GM18951 (cell line): ENCODE measurements at regions not wholly inside any gene's neighbourhood (a gene's known extent, or its start where the extent isn't known, plus 50 kb on each side); places are given as distances from the start of the nearest gene placed in this dataset.

ENCODE experiments used
- POLR2A ChIP-seq: IDR thresholded peaks from 4 replicates; pipeline ENCODE4 v1.6.1; 2011; ENCODE audit warnings: mild to moderate bottlenecking; ENCODE audit not compliant: insufficient read length, insufficient read depth; ENCODE audit errors: extremely low read depth
- in situ Hi-C: fragments of 300-500 bp; cut with MboI; formaldehyde crosslinking; loops from one replicate; pipeline ENCODE4 v1.12.0; 2022; ENCODE audit warnings: low sequenced_read_pairs, mixed read lengths, inconsistent platforms; ENCODE audit not compliant: unreplicated experiment

DNA sequence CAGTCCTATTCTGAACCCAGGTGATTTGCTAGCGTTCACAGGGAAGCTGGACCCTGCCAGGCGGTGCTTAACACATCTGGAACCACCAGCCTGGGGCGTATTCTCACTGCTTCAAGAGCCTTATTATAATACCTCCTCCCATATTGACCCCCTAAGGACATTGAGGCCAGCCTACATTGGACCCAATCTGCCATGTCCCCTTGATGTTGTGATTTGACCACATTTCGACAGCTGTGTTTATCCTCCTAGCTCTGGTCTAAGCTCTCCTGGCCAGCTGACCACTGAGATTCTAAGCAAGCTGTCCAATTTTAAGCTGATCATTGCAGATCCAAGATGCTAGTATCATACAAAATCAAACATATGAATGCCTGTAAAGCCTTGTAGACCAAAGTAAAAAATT lies 148.1 kb upstream of the BLID start:
- in situ Hi-C loops: no loop called here
- TF ChIP-seq POLR2A: no peak

DNA sequence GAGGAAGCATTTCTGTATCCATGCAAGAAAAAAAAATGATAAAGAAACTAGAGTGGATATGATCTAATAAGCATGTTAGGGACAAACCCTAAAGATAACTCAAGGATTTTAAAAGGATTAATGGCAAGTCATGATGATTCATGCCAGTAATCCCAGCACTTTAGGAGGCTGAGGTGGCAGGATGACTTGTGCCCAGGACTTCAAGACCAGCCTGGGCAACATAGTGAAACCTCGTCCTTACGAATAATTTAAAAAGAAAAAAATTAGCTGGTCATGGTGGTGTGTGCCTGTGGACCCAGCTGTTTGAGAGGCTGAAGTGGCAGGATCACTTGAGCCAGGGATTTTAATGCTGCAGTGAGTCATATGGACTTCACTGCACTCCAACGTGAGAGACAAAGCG lies 145.5 kb upstream of the BLID start:
- in situ Hi-C loops: no loop called here
- TF ChIP-seq POLR2A: no peak

GRCh38 chr11:122259195-122259821 lies 143.3 kb upstream of the BLID start:
- in situ Hi-C loops: no loop called here

DNA sequence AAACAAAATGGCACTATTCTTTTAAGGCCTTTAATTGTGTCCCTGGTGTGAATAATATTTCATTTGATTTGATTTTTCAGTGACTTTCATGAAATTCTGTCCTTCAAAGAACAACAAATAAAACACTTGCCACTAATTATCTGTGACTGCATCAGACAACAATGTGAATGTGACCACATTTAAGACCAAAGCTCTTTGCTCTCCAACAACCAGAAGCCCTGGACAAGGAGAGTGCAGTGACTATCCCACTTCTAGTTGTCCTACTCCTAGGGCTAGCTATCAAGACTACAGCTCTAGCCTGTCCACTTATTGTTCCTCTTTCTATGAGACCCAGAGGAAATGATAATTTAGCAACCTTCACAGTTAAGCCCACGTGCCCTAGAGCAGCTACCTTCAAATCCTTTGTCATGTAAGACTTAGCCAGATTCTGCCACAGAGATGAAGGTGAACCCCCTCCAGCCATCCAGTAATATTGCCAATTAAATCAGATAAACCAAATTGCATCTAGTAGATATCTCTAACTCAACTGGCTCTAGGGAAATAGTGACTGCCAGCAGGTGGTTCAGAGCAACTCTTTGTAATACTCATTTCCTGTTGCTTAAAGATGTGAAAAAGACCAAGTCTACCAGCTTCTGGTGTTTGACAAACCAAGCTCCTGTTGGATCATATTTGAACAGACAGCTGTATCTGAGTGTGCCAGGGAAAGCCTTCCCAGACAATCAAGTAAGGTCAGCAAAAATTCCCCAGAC lies 142.6 kb upstream of the BLID start:
- no peak for TF ChIP-seq POLR2A
- in situ Hi-C loops: no loop called here

More at GRCh38 chr11:122259195-122259821, 143.3 kb upstream of the BLID start:
- TF ChIP-seq POLR2A: no peak

DNA sequence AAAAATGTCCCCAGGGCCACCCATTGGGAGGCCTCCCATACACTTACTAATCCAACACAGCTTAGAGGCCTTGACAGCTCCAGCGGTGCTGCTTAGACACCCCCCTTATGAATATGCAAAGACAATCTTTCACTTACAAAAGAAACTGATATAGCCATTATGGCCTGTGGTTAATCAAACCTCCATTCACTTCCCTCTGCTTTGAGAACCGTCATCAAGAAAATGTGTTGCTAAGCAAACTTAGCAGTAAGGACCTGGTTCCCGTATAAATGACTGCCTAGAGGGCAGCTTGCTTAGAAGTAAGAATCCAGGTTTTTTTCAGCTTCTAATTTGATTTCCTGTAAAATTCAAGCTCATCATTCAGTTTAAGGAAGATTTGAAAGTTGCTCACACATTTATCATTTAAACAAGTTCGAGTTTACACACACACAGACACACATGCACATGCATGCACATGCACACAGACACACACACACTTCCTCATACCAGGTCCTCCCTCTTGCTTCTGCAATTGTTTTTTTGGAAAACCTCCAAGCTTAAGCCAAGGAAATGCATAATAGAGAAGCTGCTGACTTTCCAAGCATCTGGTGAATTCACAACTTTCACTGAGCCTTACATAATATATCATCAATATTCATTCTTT lies 137.7 kb upstream of the BLID start:
- in situ Hi-C loops: no loop called here
- no peak for TF ChIP-seq POLR2A

DNA sequence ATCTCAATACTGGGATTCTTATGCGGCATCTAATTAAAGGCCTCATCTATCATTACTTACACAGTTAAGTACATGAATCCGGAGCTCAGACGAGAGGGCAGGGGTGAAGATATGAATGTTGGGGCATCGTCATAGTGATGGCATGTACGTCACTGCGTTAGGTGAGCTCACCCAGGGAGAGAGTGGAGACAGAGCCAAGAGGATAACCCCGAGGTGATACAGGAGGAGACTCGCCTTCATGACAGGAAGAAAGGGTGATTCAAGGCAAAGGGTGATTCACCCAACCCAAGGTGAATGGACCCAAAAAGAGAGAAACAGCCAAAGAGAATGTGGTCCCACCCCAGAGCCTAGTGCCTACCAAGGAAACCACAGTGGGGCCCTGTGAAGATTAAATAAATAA lies 132.9 kb upstream of the BLID start:
- in situ Hi-C loops: no loop called here
- TF ChIP-seq POLR2A: no peak

GRCh38 chr11:122248131-122248530 lies 132.1 kb upstream of the BLID start:
- in situ Hi-C loops: no loop called here
- TF ChIP-seq POLR2A: no peak

- TF ChIP-seq POLR2A: no peak
- in situ Hi-C loops: no loop called here
Measured at GRCh38 chr11:122246874-122247273, 130.9 kb upstream of the BLID start.

DNA sequence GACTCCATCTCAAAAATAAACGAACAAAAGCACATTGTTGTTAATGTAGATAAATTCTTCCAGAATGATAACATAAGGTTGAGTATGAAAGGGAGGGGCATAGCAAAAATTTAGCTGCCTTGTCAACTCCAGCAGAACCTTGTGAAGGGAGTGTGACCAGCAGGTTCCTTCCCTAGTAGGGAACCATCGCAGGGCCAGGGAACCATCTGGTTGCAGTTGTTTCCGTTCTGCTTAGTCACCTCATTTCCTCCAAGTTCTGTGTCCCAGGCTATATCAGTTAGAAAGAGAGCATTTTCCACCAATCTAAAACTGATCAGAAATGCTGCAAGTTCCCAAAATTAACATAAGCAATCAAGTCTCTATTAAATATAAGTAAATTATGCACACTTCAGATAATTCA lies 126.7 kb upstream of the BLID start:
- in situ Hi-C loops: no loop called here
- TF ChIP-seq POLR2A: no peak

DNA sequence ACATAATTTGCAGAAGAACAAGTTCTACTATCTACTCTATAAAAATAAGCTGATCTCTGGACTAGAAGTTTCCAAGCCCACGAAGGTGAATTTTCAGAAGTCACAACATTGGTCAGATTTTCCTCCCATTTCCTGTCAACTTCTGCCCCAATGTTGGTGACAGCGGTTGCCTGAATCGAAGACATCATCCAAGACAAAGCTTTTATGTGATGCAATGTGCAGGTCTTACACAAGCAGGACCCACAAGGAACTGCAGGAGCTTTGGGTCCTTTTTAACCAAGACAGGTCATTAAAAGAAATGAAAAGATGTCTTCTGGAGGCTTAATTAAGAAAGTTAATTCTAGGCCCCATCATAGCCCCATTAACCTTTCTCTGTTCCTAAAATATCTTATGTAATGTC lies 125.6 kb upstream of the BLID start:
- TF ChIP-seq POLR2A: no peak
- in situ Hi-C loops: no loop called here

- in situ Hi-C loops: no loop called here
- no peak for TF ChIP-seq POLR2A
Measured at GRCh38 chr11:122240638-122241037, 124.6 kb upstream of the BLID start.

DNA sequence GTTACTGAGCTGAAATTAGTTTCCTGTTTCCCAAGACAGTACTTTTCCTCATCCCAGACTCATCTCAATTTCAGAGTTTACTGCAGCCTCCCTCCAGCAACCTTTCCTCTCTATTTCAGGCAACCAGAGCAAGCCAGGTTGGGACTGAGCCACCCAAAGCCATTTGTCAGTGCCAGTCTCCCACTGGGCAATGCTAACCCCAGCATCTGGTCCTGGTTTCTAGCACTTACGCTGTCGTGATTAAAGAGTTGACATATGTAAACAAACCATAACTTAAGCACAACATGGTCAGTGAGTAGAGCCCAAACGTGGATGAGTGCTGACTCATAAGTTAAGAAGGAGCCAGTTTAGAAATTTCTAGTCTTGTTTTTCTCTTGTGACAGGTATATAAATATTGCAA lies 119.6 kb upstream of the BLID start:
- no peak for TF ChIP-seq POLR2A

DNA sequence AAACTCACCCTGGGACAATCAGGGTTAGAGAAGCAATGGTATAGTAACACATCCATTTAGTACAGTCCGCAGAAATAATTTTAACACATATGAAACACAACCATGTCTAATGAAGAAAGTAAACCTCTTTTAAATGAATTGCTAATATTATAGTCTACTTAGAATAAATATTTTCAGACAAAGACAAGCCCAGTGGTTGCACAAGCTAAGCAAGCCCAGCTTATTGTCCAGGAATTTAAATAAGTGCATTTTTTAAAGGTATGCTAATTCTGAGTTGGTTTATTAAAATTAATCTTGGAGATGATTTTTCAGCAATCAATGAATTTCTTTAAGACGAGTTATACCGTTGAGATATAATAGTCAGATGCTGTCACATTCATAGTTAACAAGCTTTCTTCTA lies 118.8 kb upstream of the BLID start:
- in situ Hi-C loops: no loop called here
- TF ChIP-seq POLR2A: no peak

More for the DNA sequence above, 119.6 kb upstream of the BLID start:
- in situ Hi-C loops: no loop called here

GRCh38 chr11:122234257-122234656 lies 118.2 kb upstream of the BLID start:
- in situ Hi-C loops: no loop called here
- TF ChIP-seq POLR2A: no peak

DNA sequence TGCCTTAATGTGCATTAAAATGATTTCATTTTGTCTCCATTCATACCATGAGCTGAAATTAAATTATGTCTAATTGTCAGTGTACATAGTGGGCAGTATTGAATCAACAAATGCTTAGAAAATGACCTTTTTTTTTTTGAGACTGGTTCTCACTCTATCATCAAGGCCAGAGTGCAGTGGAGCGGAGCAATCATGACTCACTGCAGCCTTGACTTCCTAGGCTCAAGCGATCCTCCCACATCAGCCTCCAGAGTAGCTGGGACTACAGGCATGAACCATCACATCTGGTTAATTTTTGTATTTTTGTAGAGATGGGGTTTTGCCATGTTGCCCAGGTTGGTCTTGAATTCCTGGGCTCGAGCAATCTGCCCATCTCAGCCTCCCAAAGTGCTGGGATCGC lies 117.0 kb upstream of the BLID start:
- in situ Hi-C loops: no loop called here
- TF ChIP-seq POLR2A: no peak
